Gastroesophageal sphincter (tissue), 4 donors: ENCODE measurements at regions not wholly inside any gene's neighbourhood (a gene's known extent, or its start where the extent isn't known, plus 50 kb on each side); places are given as distances from the start of the nearest gene placed in this dataset.
"Not testable (repeated sequence)": the region's sequence is repeated elsewhere in the genome, so short reads cannot be mapped to it uniquely, and the experiment has no call there.

Source experiments
- ATAC-seq: fragments of 150-250 bp; one replicate; pipeline ENCODE4 v1.9.1; 2016; ENCODE audit warnings: mild to moderate bottlenecking, moderate library complexity
- H3K27ac ChIP-seq, 4 donors: fragments of 200-600 bp; sonication (generic) in 3 of 4; 1 replicate in 3 of 4; 2 replicates in 1 of 4; pipeline ENCODE4 v1.5.1; 2016 to 2019
- H3K27me3 ChIP-seq: fragments of 200-600 bp; sonication (generic); one replicate; pipeline ENCODE4 v1.5.1; 2019
- H3K36me3 ChIP-seq, 2 donors: fragments of 200-600 bp; sonication (generic); one replicate each; pipeline ENCODE4 v1.5.1; 2019; ENCODE audit warnings: control low read depth in 1 of 2
- H3K4me1 ChIP-seq, 3 donors: fragments of 200-600 bp; sonication (generic); 1 replicate in 2 of 3; 2 replicates in 1 of 3; pipeline ENCODE4 v1.5.1; 2016 to 2019; ENCODE audit warnings: control low read depth in 2 of 3
- H3K4me3 ChIP-seq, 2 donors: fragments of 200-600 bp; sonication (generic); one replicate each; pipeline ENCODE4 v1.5.1; 2019; ENCODE audit warnings: mild to moderate bottlenecking in 1 of 2, moderate library complexity in 1 of 2
- H3K9me3 ChIP-seq, 3 donors: fragments of 200-600 bp; sonication (generic); one replicate each; pipeline ENCODE4 v1.5.1; 2017 to 2019; ENCODE audit warnings: control low read depth in 2 of 3
- CTCF ChIP-seq, 4 experiments: fragments of 200-600 bp in 2 of 4; fragments of 450-650 bp in 2 of 4; sonication (generic) in 1 of 4; IDR thresholded peaks; one replicate each; pipeline ENCODE4 v1.5.1; 2017 to 2019; ENCODE audit warnings: antibody characterized with exemption in 4 of 4, mild to moderate bottlenecking in 2 of 4, moderate library complexity in 2 of 4
- EP300 ChIP-seq: sonication (generic); formaldehyde crosslinking; IDR thresholded peaks from one replicate; pipeline ENCODE4 v1.6.1; 2017; ENCODE audit warnings: antibody characterized with exemption, mild to moderate bottlenecking
- POLR2A ChIP-seq, 2 donors: fragments of 450-650 bp; IDR thresholded peaks; one replicate each; pipeline ENCODE4 v1.6.1; 2017; ENCODE audit warnings: antibody characterized with exemption in 2 of 2, mild to moderate bottlenecking in 2 of 2, moderate library complexity in 1 of 2
- POLR2AphosphoS5 ChIP-seq: sonication (generic); formaldehyde crosslinking; IDR thresholded peaks from one replicate; pipeline ENCODE4 v1.6.1; 2017; ENCODE audit warnings: antibody characterized with exemption
- WGBS, 2 donors: methylation state at CpG; one replicate each; pipeline ENCODE4 v1.1.5; 2018; ENCODE audit warnings: low coverage in 1 of 2; 5-methylcytosine and 5-hydroxymethylcytosine counted together

DNA sequence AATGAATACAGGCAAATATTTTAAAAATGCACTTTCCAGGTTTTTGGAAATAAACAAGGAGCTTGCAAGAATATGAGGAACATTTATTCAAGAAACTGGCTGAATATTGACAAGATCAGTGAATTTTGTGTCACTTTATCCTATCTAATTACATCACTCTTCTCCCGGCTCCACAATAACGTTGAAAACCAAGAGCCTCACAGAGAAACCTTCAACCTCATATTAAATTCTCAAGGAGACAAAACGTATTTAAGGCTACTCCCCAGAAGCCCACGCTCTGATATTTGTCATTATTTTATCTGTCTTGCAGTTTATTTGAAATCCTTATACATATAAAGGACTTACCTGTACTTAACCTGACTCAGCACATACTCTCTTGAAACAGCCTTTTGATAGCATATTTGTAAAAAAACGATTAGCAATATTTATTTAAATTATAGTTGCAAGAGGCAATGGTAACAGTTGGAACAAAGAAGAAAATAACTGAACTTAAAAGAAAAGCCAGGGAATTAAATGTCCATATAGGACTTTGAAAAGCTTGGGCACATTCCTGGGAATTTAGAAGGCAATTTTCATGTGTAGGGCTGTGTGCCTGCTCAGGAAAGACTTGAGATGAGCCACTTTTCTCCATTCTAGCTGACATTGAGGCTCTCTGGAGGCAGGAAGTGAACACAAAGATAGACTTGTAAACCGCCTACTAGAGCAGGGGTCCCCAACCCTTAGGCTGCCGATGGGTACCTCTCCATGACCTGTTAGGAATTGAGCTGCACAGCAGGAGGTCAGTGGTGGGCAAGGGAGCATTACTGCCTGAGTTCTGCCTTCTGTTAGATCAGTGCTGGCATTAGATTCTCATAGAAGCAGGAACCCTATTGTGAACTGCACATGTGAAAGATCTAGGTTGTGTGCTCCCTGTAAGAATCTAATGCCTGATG is 636.4 kb downstream of the SLC16A7 start:
- Histone ChIP-seq H3K4me1 (no peaks in the 10 kb centered on the region), H3K4me3 (no peak overlapping the region), H3K9me3 (no peaks in the 10 kb centered on the region), H3K27me3 (no peaks in the 10 kb centered on the region), H3K36me3 (no peaks in the 10 kb centered on the region), H3K27ac (no peak overlapping the region)
- WGBS, 2 donors: 79 to 83% methylated on average over 6 of the region's 7 CpGs
- TF ChIP-seq EP300 (no peak), POLR2AphosphoS5 (no peak), POLR2A (IDR thresholded peaks at IDR 0.05) (no peak), CTCF (IDR thresholded peaks at IDR 0.05) (no peak)
- no peak for ATAC-seq

GRCh38 chr12:60234611-60235195 is 638.9 kb downstream of the SLC16A7 start:
- ATAC-seq: not testable (repeated sequence)
- WGBS, 2 donors: 88% methylated on average over 4 of the region's 10 CpGs; no CpG with 5 or more reads in 1 of the 2 donors

GRCh38 chr12:60235261-60235660 is 639.4 kb downstream of the SLC16A7 start:
- H3K9me3 ChIP-seq: peaks cover 0 to 5% (median 0%) of the 10 kb centered on the region in 3 donors
- ATAC-seq: no peak
- H3K36me3 ChIP-seq: no peaks in the 10 kb centered on the region
- no peaks in the 10 kb centered on the region for H3K4me1 ChIP-seq
- H3K27me3 ChIP-seq: no peaks in the 10 kb centered on the region
- no peak for TF ChIP-seq EP300
- no peak for TF ChIP-seq POLR2AphosphoS5
- TF ChIP-seq POLR2A (IDR thresholded peaks at IDR 0.05): no peak
- TF ChIP-seq CTCF (IDR thresholded peaks at IDR 0.05): no peak
- 66 to 80% methylated on average over 1 to 3 of the region's 6 CpGs for WGBS, 2 donors
- H3K27ac ChIP-seq: no peak overlapping the region
- H3K4me3 ChIP-seq: no peak overlapping the region

More at GRCh38 chr12:60234611-60235195, 638.9 kb downstream of the SLC16A7 start:
- not testable (repeated sequence) for H3K9me3 ChIP-seq, H3K27me3 ChIP-seq, H3K36me3 ChIP-seq, H3K27ac ChIP-seq, H3K4me3 ChIP-seq, H3K4me1 ChIP-seq

- not testable (repeated sequence) for H3K27ac ChIP-seq, H3K9me3 ChIP-seq, H3K4me1 ChIP-seq, H3K27me3 ChIP-seq, H3K4me3 ChIP-seq, ATAC-seq, H3K36me3 ChIP-seq
Observed at GRCh38 chr12:60236416-60236815, 640.6 kb downstream of the SLC16A7 start.

DNA sequence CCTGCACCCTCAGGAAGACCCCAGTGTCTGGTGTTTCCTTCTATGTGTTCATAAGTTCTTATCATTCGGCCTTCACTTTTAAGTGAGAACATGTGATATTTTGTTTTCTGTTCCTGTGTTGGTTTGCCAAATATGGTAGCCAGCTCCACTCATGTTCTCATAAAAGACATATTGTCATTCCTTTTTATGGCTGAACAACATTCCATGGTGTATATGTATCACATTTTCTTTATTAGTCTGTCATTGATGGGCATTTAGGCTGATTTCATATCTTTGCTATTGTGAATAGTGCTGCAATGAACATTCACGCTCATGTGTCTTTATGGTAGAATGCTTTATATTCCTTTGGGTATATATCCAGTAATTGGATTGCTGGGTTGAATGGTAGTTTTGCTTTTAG is 645.1 kb downstream of the SLC16A7 start:
- TF ChIP-seq POLR2A (IDR thresholded peaks at IDR 0.05) (no peak), EP300 (no peak), CTCF (IDR thresholded peaks at IDR 0.05) (no peak), POLR2AphosphoS5 (no peak)
- Histone ChIP-seq H3K27ac (no peak overlapping the region), H3K36me3 (no peaks in the 10 kb centered on the region), H3K9me3 (peaks cover 0 to 5% (median 0%) of the 10 kb centered on the region in 3 donors), H3K4me3 (no peak overlapping the region), H3K27me3 (no peaks in the 10 kb centered on the region), H3K4me1 (no peaks in the 10 kb centered on the region)
- no peak for ATAC-seq
- 84 to 89% methylated on average over 2 of the region's 2 CpGs for WGBS, 2 donors

- H3K4me3 ChIP-seq: no peak overlapping the region
- H3K27me3 ChIP-seq: no peaks in the 10 kb centered on the region
- no peak overlapping the region for H3K27ac ChIP-seq
- no peaks in the 10 kb centered on the region for H3K4me1 ChIP-seq
- no peaks in the 10 kb centered on the region for H3K36me3 ChIP-seq
- ATAC-seq: no peak
- no peaks in the 10 kb centered on the region for H3K9me3 ChIP-seq
- 29 to 50% methylated on average over 2 to 3 of the region's 3 CpGs for WGBS, 2 donors
- TF ChIP-seq CTCF (IDR thresholded peaks at IDR 0.05) (no peak), POLR2AphosphoS5 (no peak), POLR2A (IDR thresholded peaks at IDR 0.05) (no peak), EP300 (no peak)
Observed at GRCh38 chr12:60251091-60251490, 655.3 kb downstream of the SLC16A7 start.
